Ascending aorta (tissue), 2 donors: ENCODE measurements at regions not wholly inside any gene's neighbourhood (a gene's known extent, or its start where the extent isn't known, plus 50 kb on each side); places are given as distances from the start of the nearest gene placed in this dataset.

Experiments used
- DNase-seq, 2 donors: peaks; one replicate each; pipeline ENCODE4 v3.0.0-alpha.2; 2019; ENCODE audit warnings: low spot score in 2 of 2
- H3K27ac ChIP-seq, 2 donors: fragments of 200-600 bp; sonication (generic); one replicate each; pipeline ENCODE4 v1.5.1; 2016 to 2017; ENCODE audit warnings: mild to moderate bottlenecking in 1 of 2
- H3K27me3 ChIP-seq: fragments of 200-600 bp; sonication (generic); one replicate; pipeline ENCODE4 v1.5.1; 2017
- H3K36me3 ChIP-seq, 2 donors: fragments of 200-600 bp; sonication (generic); one replicate each; pipeline ENCODE4 v1.5.1; 2016
- H3K4me1 ChIP-seq, 2 donors: fragments of 200-600 bp; sonication (generic); one replicate each; pipeline ENCODE4 v1.5.1; 2016 to 2017; ENCODE audit warnings: mild to moderate bottlenecking in 1 of 2
- H3K4me3 ChIP-seq, 2 donors: fragments of 200-600 bp; sonication (generic); one replicate each; pipeline ENCODE4 v1.5.1; 2016 to 2017; ENCODE audit warnings: mild to moderate bottlenecking in 1 of 2
- H3K9me3 ChIP-seq, 2 donors: fragments of 200-600 bp; sonication (generic); one replicate each; pipeline ENCODE4 v1.5.1; 2016
- intact Hi-C: fragments of 100-400 bp; cut with DNase I; formaldehyde crosslinking; loops from one replicate; pipeline ENCODE4 v1.15.1; 2023
- TF ChIP-seq, protein P1 (sequence below), 3 experiments: fragments of 200-600 bp in 2 of 3; fragments of 450-650 bp in 1 of 3; sonication (generic) in 2 of 3; IDR thresholded peaks; one replicate each; pipeline ENCODE4 v1.5.1; 2016 to 2019; ENCODE audit warnings: antibody characterized with exemption in 3 of 3, mild to moderate bottlenecking in 1 of 3, moderate library complexity in 1 of 3

DNA sequence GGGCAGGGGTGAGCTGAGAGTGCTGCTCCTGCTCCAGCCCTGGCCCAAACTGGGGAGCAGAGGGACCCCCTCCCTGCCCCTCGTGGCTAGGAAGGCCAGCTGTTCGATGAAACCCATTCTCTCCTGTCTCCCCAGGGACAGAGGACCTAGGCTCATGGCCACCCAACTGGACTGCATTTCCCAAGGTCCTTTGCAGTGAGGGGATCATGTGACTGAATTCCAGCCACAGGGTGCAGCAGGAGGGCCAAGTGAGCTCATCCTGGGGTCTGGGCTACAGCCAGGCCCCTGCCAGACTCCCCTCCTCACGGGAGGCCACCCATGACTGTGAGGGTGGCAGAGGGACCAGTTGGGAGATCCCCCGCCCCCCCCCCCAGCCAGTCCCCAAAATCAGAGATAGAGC is 777.6 kb downstream of the TBC1D22A start:
- Histone ChIP-seq H3K4me3 (no peak overlapping the region), H3K27ac (no peak overlapping the region), H3K9me3 (peaks cover 0 to 2% of the 10 kb centered on the region in 2 donors), H3K4me1 (no peaks in the 10 kb centered on the region), H3K36me3 (no peaks in the 10 kb centered on the region), H3K27me3 (no peaks in the 10 kb centered on the region)
- TF ChIP-seq, protein P1, sequence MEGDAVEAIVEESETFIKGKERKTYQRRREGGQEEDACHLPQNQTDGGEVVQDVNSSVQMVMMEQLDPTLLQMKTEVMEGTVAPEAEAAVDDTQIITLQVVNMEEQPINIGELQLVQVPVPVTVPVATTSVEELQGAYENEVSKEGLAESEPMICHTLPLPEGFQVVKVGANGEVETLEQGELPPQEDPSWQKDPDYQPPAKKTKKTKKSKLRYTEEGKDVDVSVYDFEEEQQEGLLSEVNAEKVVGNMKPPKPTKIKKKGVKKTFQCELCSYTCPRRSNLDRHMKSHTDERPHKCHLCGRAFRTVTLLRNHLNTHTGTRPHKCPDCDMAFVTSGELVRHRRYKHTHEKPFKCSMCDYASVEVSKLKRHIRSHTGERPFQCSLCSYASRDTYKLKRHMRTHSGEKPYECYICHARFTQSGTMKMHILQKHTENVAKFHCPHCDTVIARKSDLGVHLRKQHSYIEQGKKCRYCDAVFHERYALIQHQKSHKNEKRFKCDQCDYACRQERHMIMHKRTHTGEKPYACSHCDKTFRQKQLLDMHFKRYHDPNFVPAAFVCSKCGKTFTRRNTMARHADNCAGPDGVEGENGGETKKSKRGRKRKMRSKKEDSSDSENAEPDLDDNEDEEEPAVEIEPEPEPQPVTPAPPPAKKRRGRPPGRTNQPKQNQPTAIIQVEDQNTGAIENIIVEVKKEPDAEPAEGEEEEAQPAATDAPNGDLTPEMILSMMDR (IDR thresholded peaks at IDR 0.05) = no peak
- DNase-seq = no peak
- intact Hi-C loops = no loop called here

- DNase-seq = no peak
- peaks cover 0 to 2% of the 10 kb centered on the region in 2 donors for H3K9me3 ChIP-seq
- no peak overlapping the region for H3K4me3 ChIP-seq
- TF ChIP-seq, protein P1 (IDR thresholded peaks at IDR 0.05) = no peak
- no peaks in the 10 kb centered on the region for H3K27me3 ChIP-seq
- intact Hi-C loops = no loop called here
- H3K27ac ChIP-seq = no peak overlapping the region
- H3K4me1 ChIP-seq = no peaks in the 10 kb centered on the region
- no peaks in the 10 kb centered on the region for H3K36me3 ChIP-seq
Measured at GRCh38 chr22:47539374-47539773, 776.9 kb downstream of the TBC1D22A start.

- no peaks in the 10 kb centered on the region for H3K36me3 ChIP-seq
- TF ChIP-seq, protein P1 (IDR thresholded peaks at IDR 0.05) = no peak
- no peaks in the 10 kb centered on the region for H3K27me3 ChIP-seq
- no peak overlapping the region for H3K4me3 ChIP-seq
- no peaks in the 10 kb centered on the region for H3K9me3 ChIP-seq
- no peaks in the 10 kb centered on the region for H3K4me1 ChIP-seq
- no peak for DNase-seq
- intact Hi-C loops = no loop called here
- H3K27ac ChIP-seq = no peak overlapping the region
Measured at GRCh38 chr22:47535681-47536080, 773.2 kb downstream of the TBC1D22A start.

DNA sequence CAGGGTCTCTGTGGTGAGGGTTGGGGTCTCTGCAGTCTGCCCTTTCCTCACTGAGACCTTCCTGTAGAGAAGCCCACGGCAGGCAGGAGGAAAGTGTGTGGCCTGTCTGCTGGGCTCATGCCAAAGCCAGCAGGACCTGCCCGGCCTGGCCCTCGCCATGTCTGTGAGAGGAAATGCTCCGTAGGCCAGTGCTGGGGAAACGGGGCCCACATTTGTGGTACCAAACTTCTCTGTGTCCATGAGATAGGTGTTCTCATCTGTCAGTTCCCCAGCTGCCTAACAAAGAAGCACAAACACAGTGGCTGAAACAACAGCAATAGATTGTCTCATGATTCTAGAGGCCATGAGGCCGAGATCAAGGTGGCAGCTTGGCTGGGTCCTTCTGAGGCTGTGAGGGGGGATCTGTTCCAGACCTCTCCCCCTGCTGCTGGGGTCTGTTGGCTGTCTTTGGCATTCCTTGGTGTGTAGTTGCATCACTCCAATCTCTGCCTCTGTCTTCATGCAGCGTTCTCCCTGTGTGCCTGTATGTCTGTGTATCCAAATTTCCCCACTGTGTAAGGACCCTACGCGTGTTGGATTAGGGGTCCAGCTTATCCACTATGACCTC is 772.5 kb downstream of the TBC1D22A start:
- H3K27me3 ChIP-seq = no peaks in the 10 kb centered on the region
- no peak overlapping the region for H3K4me3 ChIP-seq
- H3K9me3 ChIP-seq = no peaks in the 10 kb centered on the region
- H3K4me1 ChIP-seq = no peaks in the 10 kb centered on the region
- no peak for DNase-seq
- H3K36me3 ChIP-seq = no peaks in the 10 kb centered on the region
- TF ChIP-seq, protein P1 (IDR thresholded peaks at IDR 0.05) = no peak
- H3K27ac ChIP-seq = no peak overlapping the region
- intact Hi-C loops = no loop called here

GRCh38 chr22:47533961-47534803 is 771.7 kb downstream of the TBC1D22A start:
- intact Hi-C loops = no loop called here
- Histone ChIP-seq H3K9me3 (no peaks in the 10 kb centered on the region), H3K36me3 (no peaks in the 10 kb centered on the region), H3K4me3 (no peak overlapping the region), H3K27me3 (no peaks in the 10 kb centered on the region), H3K4me1 (no peaks in the 10 kb centered on the region), H3K27ac (no peak overlapping the region)
- TF ChIP-seq, protein P1 (IDR thresholded peaks at IDR 0.05) = no peak
- no peak for DNase-seq
